RWPE2 (cell line): ENCODE measurements at regions not wholly inside any gene's neighbourhood (a gene's known extent, or its start where the extent isn't known, plus 50 kb on each side); places are given as distances from the start of the nearest gene placed in this dataset.
A peak's percentile ranks its signal among the peaks of the same experiment; 100 is the strongest.

Experiments
- ATAC-seq: fragments of 200-7000 bp; cut with Tn5 transposase; 3 replicates; pipeline ENCODE4 v1.9.1; 2021; ENCODE audit warnings: low read depth
- DNase-seq: peaks from one replicate; pipeline ENCODE4 v3.0.0-alpha.2; 2020; ENCODE audit warnings: low spot score
- H3K27ac ChIP-seq: fragments of 450-650 bp; 2 replicates; pipeline ENCODE4 v1.5.1; 2017; ENCODE audit warnings: mild to moderate bottlenecking; ENCODE audit not compliant: poor library complexity, severe bottlenecking
- H3K27me3 ChIP-seq: fragments of 250-450 bp; sonication (Bioruptor Pico); 2 replicates; pipeline ENCODE4 v1.5.1; 2021; ENCODE audit warnings: mild to moderate bottlenecking, moderate library complexity; ENCODE audit not compliant: insufficient read depth, poor library complexity, severe bottlenecking
- H3K36me3 ChIP-seq: fragments of 250-450 bp; sonication (Bioruptor Pico); 2 replicates; pipeline ENCODE4 v1.5.1; 2020; ENCODE audit warnings: low read depth, mild to moderate bottlenecking, moderate library complexity
- H3K4me1 ChIP-seq: fragments of 250-450 bp; sonication (Bioruptor Pico); 2 replicates; pipeline ENCODE4 v1.5.1; 2021; ENCODE audit warnings: mild to moderate bottlenecking, moderate library complexity; ENCODE audit not compliant: insufficient read depth, poor library complexity, severe bottlenecking
- H3K4me3 ChIP-seq: fragments of 250-450 bp; sonication (Bioruptor Pico); 2 replicates; pipeline ENCODE4 v1.5.1; 2021; ENCODE audit warnings: mild to moderate bottlenecking, moderate library complexity; ENCODE audit not compliant: severe bottlenecking
- H3K9me3 ChIP-seq: fragments of 250-450 bp; sonication (Bioruptor Pico); 2 replicates; pipeline ENCODE4 v1.5.1; 2021; ENCODE audit warnings: mild to moderate bottlenecking, moderate library complexity; ENCODE audit not compliant: severe bottlenecking
- TF ChIP-seq, protein P1 (sequence below): fragments of 450-650 bp; IDR thresholded peaks from one replicate; pipeline ENCODE4 v1.5.1; 2017; ENCODE audit warnings: mild to moderate bottlenecking, moderate library complexity; ENCODE audit not compliant: poor library complexity, severe bottlenecking

DNA sequence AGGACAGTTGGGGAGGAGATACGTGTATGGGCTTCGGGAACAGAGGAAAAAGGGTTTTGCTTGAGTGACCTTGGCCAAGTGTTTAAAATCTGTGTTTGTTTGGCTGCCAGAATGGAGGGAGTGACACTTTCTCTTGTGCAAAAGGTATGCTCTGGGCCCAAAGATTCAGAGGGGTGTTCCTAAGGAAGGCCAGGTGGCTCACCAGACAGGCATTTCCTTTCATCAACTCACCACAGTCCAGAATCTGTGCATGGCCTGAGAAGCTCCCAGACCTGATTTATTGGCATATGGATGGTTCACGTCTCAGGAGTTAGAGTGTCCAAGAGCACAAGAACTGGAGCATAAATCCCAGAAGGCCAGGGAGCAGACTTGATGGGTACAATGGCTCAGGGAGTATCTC lies 53.4 kb upstream of the NLK start:
- no peaks in the 10 kb centered on the region for H3K9me3 ChIP-seq
- H3K27me3 ChIP-seq, result no peaks in the 10 kb centered on the region
- peak overlapping the region; percentile 86 for H3K27ac ChIP-seq
- DNase-seq (peak; percentile 67), ATAC-seq (peak; percentile 96)
- H3K4me3 ChIP-seq, result no peak overlapping the region
- H3K36me3 ChIP-seq, result no peaks in the 10 kb centered on the region
- TF ChIP-seq, protein P1, sequence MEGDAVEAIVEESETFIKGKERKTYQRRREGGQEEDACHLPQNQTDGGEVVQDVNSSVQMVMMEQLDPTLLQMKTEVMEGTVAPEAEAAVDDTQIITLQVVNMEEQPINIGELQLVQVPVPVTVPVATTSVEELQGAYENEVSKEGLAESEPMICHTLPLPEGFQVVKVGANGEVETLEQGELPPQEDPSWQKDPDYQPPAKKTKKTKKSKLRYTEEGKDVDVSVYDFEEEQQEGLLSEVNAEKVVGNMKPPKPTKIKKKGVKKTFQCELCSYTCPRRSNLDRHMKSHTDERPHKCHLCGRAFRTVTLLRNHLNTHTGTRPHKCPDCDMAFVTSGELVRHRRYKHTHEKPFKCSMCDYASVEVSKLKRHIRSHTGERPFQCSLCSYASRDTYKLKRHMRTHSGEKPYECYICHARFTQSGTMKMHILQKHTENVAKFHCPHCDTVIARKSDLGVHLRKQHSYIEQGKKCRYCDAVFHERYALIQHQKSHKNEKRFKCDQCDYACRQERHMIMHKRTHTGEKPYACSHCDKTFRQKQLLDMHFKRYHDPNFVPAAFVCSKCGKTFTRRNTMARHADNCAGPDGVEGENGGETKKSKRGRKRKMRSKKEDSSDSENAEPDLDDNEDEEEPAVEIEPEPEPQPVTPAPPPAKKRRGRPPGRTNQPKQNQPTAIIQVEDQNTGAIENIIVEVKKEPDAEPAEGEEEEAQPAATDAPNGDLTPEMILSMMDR, result no peak
- peaks cover 20% of the 10 kb centered on the region for H3K4me1 ChIP-seq

GRCh38 chr17:27990100-27990499 lies 52.4 kb upstream of the NLK start:
- Histone ChIP-seq H3K27ac (peak overlapping the region; percentile 86), H3K4me3 (no peak overlapping the region), H3K9me3 (no peaks in the 10 kb centered on the region), H3K36me3 (no peaks in the 10 kb centered on the region), H3K4me1 (peaks cover 17% of the 10 kb centered on the region), H3K27me3 (no peaks in the 10 kb centered on the region)
- ATAC-seq (no peak), DNase-seq (no peak)
- TF ChIP-seq, protein P1, result no peak

DNA sequence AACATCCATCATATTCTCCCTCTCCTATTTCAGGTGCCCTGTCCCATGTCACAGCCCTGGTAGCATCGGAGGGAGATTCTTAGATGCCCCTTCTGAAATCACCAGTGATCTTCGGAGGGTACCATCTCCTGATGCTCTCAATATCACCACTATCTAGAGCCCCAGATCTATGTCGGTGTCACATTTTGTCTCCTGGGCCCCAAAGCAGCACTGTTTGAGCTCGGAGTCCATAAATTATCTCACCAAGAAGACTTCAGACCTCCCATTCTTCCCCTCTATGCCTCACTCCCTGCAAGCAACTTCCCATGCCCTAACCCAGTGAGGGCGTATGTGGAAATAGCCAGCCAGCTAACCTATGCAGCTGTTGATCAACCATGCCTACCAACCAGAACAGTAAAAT lies 51.5 kb upstream of the NLK start:
- Histone ChIP-seq H3K27ac (no peak overlapping the region), H3K9me3 (no peaks in the 10 kb centered on the region), H3K4me3 (no peak overlapping the region), H3K4me1 (peaks cover 24% of the 10 kb centered on the region), H3K36me3 (no peaks in the 10 kb centered on the region), H3K27me3 (no peaks in the 10 kb centered on the region)
- TF ChIP-seq, protein P1, result no peak
- ATAC-seq (no peak), DNase-seq (no peak)

DNA sequence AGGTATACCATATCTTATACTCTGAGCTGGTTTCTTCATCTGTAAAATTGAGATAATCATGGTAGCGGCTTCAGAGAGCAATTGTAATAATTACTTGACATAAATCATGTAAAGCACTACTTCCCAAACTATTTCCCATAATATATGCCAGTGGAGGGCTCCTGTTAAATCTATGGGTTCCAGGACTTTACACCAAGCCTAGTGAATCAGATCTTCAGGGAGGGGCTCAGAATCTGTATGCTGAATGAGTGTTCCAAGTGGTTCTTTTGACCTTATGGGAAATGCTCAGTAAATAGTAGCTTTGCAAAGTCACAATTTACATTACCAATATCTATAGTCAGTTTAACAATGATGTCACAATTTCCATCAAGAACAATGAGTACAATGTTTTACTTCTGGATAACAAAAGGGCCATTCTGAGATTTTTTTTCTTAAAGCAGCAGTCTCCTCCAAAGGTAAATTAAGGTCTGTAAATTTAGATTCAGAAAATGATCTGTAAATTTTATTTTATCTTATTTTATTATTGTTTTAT lies 50.9 kb upstream of the NLK start:
- peaks cover 24% of the 10 kb centered on the region for H3K4me1 ChIP-seq
- no peaks in the 10 kb centered on the region for H3K36me3 ChIP-seq
- ATAC-seq, result no peak
- H3K27ac ChIP-seq, result no peak overlapping the region
- TF ChIP-seq, protein P1, result no peak
- H3K27me3 ChIP-seq, result no peaks in the 10 kb centered on the region
- no peak for DNase-seq
- H3K4me3 ChIP-seq, result no peak overlapping the region
- no peaks in the 10 kb centered on the region for H3K9me3 ChIP-seq
